IMR-90 (cell line): ENCODE measurements at regions not wholly inside any gene's neighbourhood (a gene's known extent, or its start where the extent isn't known, plus 50 kb on each side); places are given as distances from the start of the nearest gene placed in this dataset.

Source experiments
- ATAC-seq: fragments of 200-7000 bp; cut with Tn5 transposase; 2 replicates; pipeline ENCODE4 v1.9.1; 2020; ENCODE audit warnings: low read depth, mild to moderate bottlenecking, moderate library complexity
- BruUV-seq: library from RNA; stranded (reverse); fragments of 400-500 nt; replicated peaks from 2 replicates; lab custom pipeline; 2021; lab: Mats Ljungman, UMichigan
- CTCF ChIA-PET: fragments of 300-600 bp; formaldehyde crosslinking; extraction: SDS; loops from one replicate; lab custom pipeline; 2021; ENCODE audit warnings: antibody characterized with exemption; lab: Yijun Ruan, JAX
- POLR2A ChIA-PET: fragments of 300-600 bp; sonication (Branson Sonifier 250); formaldehyde crosslinking; loops from one replicate; lab custom pipeline; 2022; ENCODE audit warnings: antibody characterized with exemption; ENCODE audit not compliant: unreplicated experiment; lab: Charles Lee
- DNase-seq: peaks from one replicate; pipeline ENCODE4 v3.0.0; 2013
- H2AFZ ChIP-seq: replicated peaks from 2 replicates; pipeline ENCODE3; 2013; ENCODE audit warnings: low read length, mild to moderate bottlenecking; ENCODE audit not compliant: poor library complexity
- H2AK5ac ChIP-seq: 2 replicates; pipeline ENCODE4 v1.6.1; 2013; ENCODE audit warnings: low read depth, low read length, inconsistent platforms
- H2AK9ac ChIP-seq: replicated peaks from 2 replicates; pipeline ENCODE3; 2013; ENCODE audit warnings: mild to moderate bottlenecking, low read depth, low read length, moderate library complexity; ENCODE audit not compliant: poor library complexity
- H2BK120ac ChIP-seq: 2 replicates; pipeline ENCODE4 v1.6.1; 2013; ENCODE audit warnings: low read depth, low read length, inconsistent platforms
- H2BK15ac ChIP-seq: 3 replicates; pipeline ENCODE4 v1.6.1; 2013; ENCODE audit warnings: low read depth, low read length, inconsistent platforms
- H2BK20ac ChIP-seq: 2 replicates; pipeline ENCODE4 v1.6.1; 2013; ENCODE audit warnings: low read depth, mild to moderate bottlenecking, inconsistent platforms, low read length, moderate library complexity
- H2BK5ac ChIP-seq: 2 replicates; pipeline ENCODE4 v1.6.1; 2013; ENCODE audit warnings: mild to moderate bottlenecking, low read depth, low read length, inconsistent platforms; ENCODE audit not compliant: poor library complexity, severe bottlenecking
- H3K14ac ChIP-seq: replicated peaks from 2 replicates; pipeline ENCODE4 v1.6.1; 2013; ENCODE audit warnings: low read depth, low read length, inconsistent platforms
- H3K18ac ChIP-seq: 2 replicates; pipeline ENCODE4 v1.6.1; 2013; ENCODE audit warnings: low read depth, low read length, control low read depth
- H3K23ac ChIP-seq: 2 replicates; pipeline ENCODE4 v1.6.1; 2013; ENCODE audit warnings: low read depth, low read length, inconsistent platforms
- H3K27ac ChIP-seq: 2 replicates; pipeline ENCODE4 v1.5.1; 2013; ENCODE audit warnings: mild to moderate bottlenecking, control low read depth, low read length; ENCODE audit not compliant: insufficient read depth
- H3K27me3 ChIP-seq: 2 replicates; pipeline ENCODE4 v1.6.1; 2013; ENCODE audit warnings: low read length; ENCODE audit not compliant: control insufficient read depth, insufficient read depth
- H3K36me3 ChIP-seq: 2 replicates; pipeline ENCODE4 v1.6.1; 2013; ENCODE audit warnings: low read length, mixed read lengths; ENCODE audit not compliant: control insufficient read depth, insufficient read depth
- H3K4ac ChIP-seq: 2 replicates; pipeline ENCODE4 v1.6.1; 2013; ENCODE audit warnings: low read depth, low read length, inconsistent platforms
- H3K4me1 ChIP-seq: 2 replicates; pipeline ENCODE4 v1.6.1; 2013; ENCODE audit warnings: low read length, mixed read lengths; ENCODE audit not compliant: control insufficient read depth, insufficient read depth
- H3K4me2 ChIP-seq: 2 replicates; pipeline ENCODE4 v1.6.1; 2013; ENCODE audit warnings: low read depth, mild to moderate bottlenecking, control low read depth, low read length, moderate library complexity
- H3K4me3 ChIP-seq: 2 replicates; pipeline ENCODE4 v1.5.1; 2013; ENCODE audit warnings: low read depth, mild to moderate bottlenecking, control low read depth, low read length, moderate library complexity; ENCODE audit not compliant: insufficient read depth
- H3K56ac ChIP-seq: 2 replicates; pipeline ENCODE4 v1.6.1; 2013; ENCODE audit warnings: low read length, inconsistent platforms; ENCODE audit not compliant: insufficient read depth; ENCODE audit errors: extremely low read depth
- H3K79me1 ChIP-seq, 2 experiments: 2 replicates each; pipeline ENCODE4 v1.6.1; 2013; ENCODE audit warnings: low read length in 2 of 2, inconsistent platforms in 1 of 2, low read depth in 1 of 2
- H3K9ac ChIP-seq: 2 replicates; pipeline ENCODE4 v1.6.1; 2013; ENCODE audit warnings: low read depth, low read length, control low read depth
- H3K9me1 ChIP-seq: 2 replicates; pipeline ENCODE4 v1.6.1; 2013; ENCODE audit warnings: low read length, inconsistent platforms; ENCODE audit not compliant: insufficient read depth
- H3K9me3 ChIP-seq: 2 replicates; pipeline ENCODE4 v1.6.1; 2013; ENCODE audit warnings: low read length; ENCODE audit not compliant: control insufficient read depth, insufficient read depth
- H4K20me1 ChIP-seq: 2 replicates; pipeline ENCODE4 v1.6.1; 2013; ENCODE audit warnings: low read length, inconsistent platforms; ENCODE audit not compliant: insufficient read depth
- H4K5ac ChIP-seq: 2 replicates; pipeline ENCODE4 v1.6.1; 2013; ENCODE audit warnings: mild to moderate bottlenecking, low read depth, low read length, control low read depth
- H4K8ac ChIP-seq, 2 experiments: 2 replicates each; pipeline ENCODE4 v1.6.1; 2013; ENCODE audit warnings: low read depth in 2 of 2, low read length in 2 of 2, control low read depth in 1 of 2, inconsistent platforms in 1 of 2
- H4K91ac ChIP-seq: 2 replicates; pipeline ENCODE4 v1.6.1; 2013; ENCODE audit warnings: low read depth, low read length, inconsistent platforms; ENCODE audit not compliant: insufficient read depth
- FOS ChIP-seq: fragments of 150-350 bp; IDR thresholded peaks from 2 replicates; pipeline ENCODE4 v1.6.1; 2016; ENCODE audit warnings: low read depth, low read length
- MAFK ChIP-seq: IDR thresholded peaks from 2 replicates; pipeline ENCODE4 v1.6.1; 2012; ENCODE audit warnings: low read depth, low read length, improper control_type of control experiment
- MAZ ChIP-seq: IDR thresholded peaks from 2 replicates; pipeline ENCODE4 v1.6.1; 2012; ENCODE audit warnings: low read depth, mild to moderate bottlenecking, low read length, improper control_type of control experiment, moderate library complexity, borderline replicate concordance
- NFE2L2 ChIP-seq: fragments of 150-350 bp; IDR thresholded peaks from 2 replicates; pipeline ENCODE4 v1.6.1; 2016; ENCODE audit warnings: low read depth, mild to moderate bottlenecking, low read length
- RAD21 ChIP-seq: IDR thresholded peaks from 2 replicates; pipeline ENCODE4 v1.6.1; 2012; ENCODE audit warnings: low read length, improper control_type of control experiment
- WGBS, 2 experiments: methylation state at CpG; one replicate each; pipeline versions ENCODE4 v1.1.5 to v1.1.7; 2013; ENCODE audit warnings: missing lambda C conversion rate in 2 of 2; ENCODE audit not compliant: insufficient read length in 1 of 2; ENCODE audit errors: extremely low coverage in 2 of 2; 5-methylcytosine and 5-hydroxymethylcytosine counted together
- dilution Hi-C: fragments of 300-500 bp; cut with HindIII; formaldehyde crosslinking; loops from one replicate; pipeline ENCODE4 v1.14.3; 2018; ENCODE audit warnings: low sequenced_read_pairs; ENCODE audit not compliant: unreplicated experiment
- in situ Hi-C: fragments of 300-500 bp; cut with MboI; formaldehyde crosslinking; loops from 3 replicates; pipeline ENCODE4 v1.14.3; 2019; ENCODE audit warnings: low sequenced_read_pairs, inconsistent platforms, mixed read lengths
- intact Hi-C: fragments of 100-400 bp; cut with micrococcal nuclease; formaldehyde crosslinking; loops from 2 replicates; pipeline ENCODE4 v1.10.0; 2022

DNA sequence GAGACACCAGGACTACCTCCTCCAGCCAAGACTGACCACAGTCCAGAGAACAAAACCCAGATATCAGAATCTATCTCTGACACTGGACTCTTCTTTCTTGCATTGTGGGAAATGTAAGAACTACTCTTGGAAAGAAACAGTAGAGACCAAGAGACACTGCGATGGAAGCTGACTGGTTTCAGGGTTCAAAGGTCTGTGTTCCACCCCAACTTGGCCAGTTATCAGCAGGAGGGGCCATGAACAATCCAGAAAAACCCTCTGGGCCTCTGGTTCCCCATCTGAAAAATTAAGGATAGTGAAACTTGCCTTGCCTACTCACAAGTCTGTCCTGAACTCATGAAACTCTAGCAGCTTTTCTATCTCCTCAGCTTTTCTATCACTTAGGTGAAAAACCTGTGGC, 166.5 kb downstream of the SUCLG1 start:
- Histone ChIP-seq H2BK20ac (no peak overlapping the region), H4K8ac (no peak overlapping the region), H3K9ac (no peak overlapping the region), H2BK5ac (no peak overlapping the region), H3K56ac (no peak overlapping the region), H3K18ac (no peak overlapping the region), H3K4me2 (no peak overlapping the region), H3K23ac (no peak overlapping the region), H3K9me3 (no peaks in the 10 kb centered on the region), H3K14ac (no peak overlapping the region), H3K79me1 (no peaks in the 10 kb centered on the region), H3K27ac (no peak overlapping the region), H4K20me1 (no peaks in the 10 kb centered on the region), H4K5ac (no peak overlapping the region), H3K36me3 (no peaks in the 10 kb centered on the region), H3K4ac (no peak overlapping the region), H2AFZ (no peak overlapping the region), H2AK5ac (no peak overlapping the region), H3K4me1 (no peaks in the 10 kb centered on the region), H3K27me3 (no peaks in the 10 kb centered on the region; the same call in 1 of the 2 replicates), H2AK9ac (no peak overlapping the region), H3K4me3 (no peak overlapping the region), H3K9me1 (no peaks in the 10 kb centered on the region), H4K91ac (no peak overlapping the region), H2BK120ac (no peak overlapping the region), H2BK15ac (no peak overlapping the region)
- DNase-seq (no peak), ATAC-seq (no peak)
- TF ChIP-seq RAD21 (no peak), MAZ (no peak), NFE2L2 (no peak), FOS (no peak), MAFK (no peak)
- ChIA-PET POLR2A (no interaction called here), CTCF (interaction anchor here (1.2 kb wide), 1 partner anchor 10 kb away, joined by 3 read pairs; no protein-coding TSS in a partner anchor)
- intact Hi-C loops (no loop called here), in situ Hi-C loops (no loop called here), dilution Hi-C loops (no loop called here)
- BruUV-seq, result no TSS peak
- 71% methylated on average over 1 of the region's 1 CpG; no CpG with 5 or more reads in 1 of the 2 experiments for WGBS, 2 experiments
